Skin of body (tissue), 1 donor: ENCODE measurements at regions not wholly inside any gene's neighbourhood (a gene's known extent, or its start where the extent isn't known, plus 50 kb on each side); places are given as distances from the start of the nearest gene placed in this dataset.
A peak's percentile ranks its signal among the peaks of the same experiment; 100 is the strongest.

Experiments used
- DNase-seq: peaks from one replicate; lab custom pipeline; 2025; lab: John Stamatoyannopoulos, UW

GRCh38 chr2:198811198-198811597 lies 646.5 kb downstream of the SATB2 start:
- no peak for DNase-seq

DNA sequence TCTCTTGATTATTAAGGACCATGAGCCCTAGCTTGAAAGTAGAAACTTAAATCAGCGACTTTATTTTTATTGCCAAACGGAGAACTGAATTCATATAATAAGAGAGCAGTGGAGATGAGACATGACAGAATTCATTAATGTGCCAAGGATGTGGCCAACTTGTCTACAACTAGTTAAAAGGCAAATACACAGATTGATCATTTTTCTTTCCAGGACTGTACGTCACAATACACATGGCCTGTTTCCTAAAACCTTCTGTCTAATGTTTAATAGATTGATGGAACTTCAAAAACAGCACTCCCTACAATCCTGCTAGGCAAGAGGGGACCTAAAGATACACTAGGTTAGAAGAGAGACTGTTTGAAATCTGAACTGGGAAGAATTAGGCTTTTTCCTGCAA lies 647.8 kb downstream of the SATB2 start:
- no peak for DNase-seq

GRCh38 chr2:198807131-198807530 lies 650.6 kb downstream of the SATB2 start:
- no peak for DNase-seq

DNA sequence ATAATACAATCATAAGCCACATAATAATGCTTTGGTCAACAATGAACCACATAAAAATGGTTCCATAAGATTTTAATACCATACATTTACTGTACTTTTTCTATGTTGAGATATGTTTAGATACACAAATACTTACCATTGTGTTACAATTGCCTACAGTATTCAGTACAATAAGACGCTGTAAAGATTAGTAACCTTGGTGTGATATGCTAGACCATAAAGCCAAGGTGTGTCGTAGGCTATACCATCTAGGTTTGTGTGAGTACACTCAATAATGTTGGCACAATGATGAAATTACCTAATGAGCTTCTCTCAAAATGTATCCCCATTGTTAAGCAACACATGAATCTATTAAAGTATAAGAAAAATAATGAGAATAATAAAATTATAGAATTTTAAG lies 662.3 kb downstream of the SATB2 start:
- DNase-seq: no peak

- DNase-seq: no peak
These were observed 666.1 kb downstream of the SATB2 start for GRCh38 chr2:198791623-198792022.

GRCh38 chr2:198788676-198789075 lies 669.1 kb downstream of the SATB2 start:
- no peak for DNase-seq

GRCh38 chr2:198782734-198783133 lies 675.0 kb downstream of the SATB2 start:
- no peak for DNase-seq

DNA sequence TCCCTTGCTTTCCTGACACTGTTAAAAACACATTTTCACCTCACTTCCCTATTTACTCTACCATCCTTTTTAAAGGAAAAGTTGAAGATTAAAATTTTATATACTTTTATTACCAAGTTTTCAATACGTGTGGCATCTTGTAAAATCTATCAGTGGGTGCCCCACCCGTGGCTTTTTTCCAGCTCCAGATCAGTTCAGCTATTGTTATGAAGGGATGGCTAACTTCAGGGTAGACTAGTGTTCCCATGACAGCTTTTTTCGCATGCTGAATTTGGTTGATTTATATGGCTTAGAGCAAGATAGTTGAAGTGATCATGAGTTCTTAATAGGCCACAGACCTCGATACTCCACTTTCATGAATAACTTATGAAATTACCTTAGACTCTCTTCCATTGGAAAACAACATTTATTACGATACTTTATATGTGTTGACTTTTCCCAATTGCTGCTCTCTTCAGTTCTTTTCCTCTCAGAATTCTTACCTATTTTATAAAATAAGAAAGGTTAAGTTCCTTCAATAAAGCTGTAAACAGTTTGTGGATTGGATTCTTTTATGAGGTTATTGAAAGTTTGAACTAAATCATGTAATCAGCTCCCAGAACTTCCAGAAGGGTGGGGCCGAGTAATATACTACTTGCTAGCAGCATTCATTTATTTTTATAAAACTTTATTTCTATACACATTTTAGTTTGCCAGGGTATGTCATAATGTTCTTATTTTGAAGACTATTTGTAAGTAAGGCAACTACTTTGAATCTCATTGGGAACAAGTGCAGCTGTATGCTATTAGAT lies 680.9 kb downstream of the SATB2 start:
- no peak for DNase-seq

DNA sequence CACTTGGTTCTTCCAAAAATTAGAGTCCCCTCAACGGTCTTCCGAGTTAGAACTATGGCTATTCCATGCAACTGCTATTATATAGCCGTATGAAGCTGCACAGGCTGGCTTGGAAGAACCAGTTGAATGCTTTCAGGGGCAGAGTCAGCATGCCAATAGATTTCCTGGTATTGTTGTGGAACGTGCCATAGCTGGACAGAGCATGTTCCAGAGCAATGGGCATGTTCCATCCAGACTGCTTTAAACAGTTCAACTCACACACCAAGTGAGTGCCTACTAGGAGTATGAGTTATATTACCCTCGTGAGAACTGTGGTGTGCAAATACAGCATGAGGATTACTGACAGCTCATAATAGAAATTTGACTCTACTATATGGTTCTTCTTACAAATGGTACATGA lies 682.0 kb downstream of the SATB2 start:
- no peak for DNase-seq

- no peak for DNase-seq
These were observed 683.2 kb downstream of the SATB2 start for GRCh38 chr2:198774576-198774975.

DNA sequence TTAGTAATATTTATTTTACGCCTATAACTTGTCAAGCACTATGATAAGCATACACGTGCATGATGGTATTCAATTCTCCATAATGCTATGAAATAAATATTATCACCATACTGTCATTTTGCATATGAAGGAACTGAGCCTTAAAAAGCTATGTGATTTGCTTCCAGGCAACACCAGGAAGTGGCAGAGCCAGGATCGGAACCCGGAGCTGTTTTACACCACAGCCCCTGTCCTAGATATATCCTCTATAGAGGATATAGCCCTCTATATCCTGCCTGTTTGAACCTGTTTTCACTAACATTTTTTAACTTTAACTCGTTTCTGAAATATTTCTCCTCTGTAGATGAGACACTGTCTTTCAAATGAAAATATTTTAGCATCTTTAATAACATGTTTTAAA lies 690.0 kb downstream of the SATB2 start:
- no peak for DNase-seq

- DNase-seq: no peak
These were observed 693.9 kb downstream of the SATB2 start for GRCh38 chr2:198763793-198764192.

DNA sequence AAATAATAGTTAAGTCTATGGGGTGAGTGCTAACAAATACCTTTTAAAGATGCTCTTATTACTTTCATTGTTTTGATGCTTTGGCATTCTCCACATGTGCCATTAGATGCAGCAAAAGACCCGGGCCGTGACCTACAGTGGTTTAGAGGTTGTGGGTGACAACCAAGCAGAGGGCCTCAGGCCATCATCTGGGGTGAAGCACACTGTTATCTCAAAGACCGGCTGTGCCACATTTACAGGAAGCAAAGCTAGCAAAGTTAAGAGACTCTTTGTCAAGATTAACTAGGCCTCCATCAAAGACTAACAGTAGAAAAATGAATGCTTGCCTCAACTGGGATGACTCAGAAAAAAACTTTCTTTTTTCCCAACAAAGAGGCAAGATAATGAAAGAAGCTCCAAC lies 695.3 kb downstream of the SATB2 start:
- no peak for DNase-seq

- DNase-seq: no peak
These were observed 700.7 kb downstream of the SATB2 start for GRCh38 chr2:198757069-198757468.

GRCh38 chr2:198756166-198756565 lies 701.6 kb downstream of the SATB2 start:
- peak; percentile 80 for DNase-seq

DNA sequence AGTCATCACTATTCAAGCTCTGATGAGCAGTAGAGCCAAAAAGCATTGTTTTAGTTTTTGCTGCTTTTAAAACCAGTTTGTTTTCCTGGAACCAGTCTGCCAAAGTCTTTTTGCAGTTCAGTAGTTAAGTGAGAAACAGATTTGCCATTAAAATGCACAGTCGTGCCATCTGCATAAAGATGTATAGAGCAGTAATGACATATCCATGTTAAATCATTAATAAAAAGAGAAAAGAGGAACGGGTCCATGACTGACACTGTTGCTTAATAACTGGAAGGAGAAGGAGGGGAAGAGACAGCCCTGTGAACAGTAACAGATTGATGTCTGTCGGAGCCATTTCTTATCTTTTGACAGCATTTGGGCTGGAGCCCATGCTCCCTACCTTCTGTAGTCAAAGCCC lies 704.6 kb downstream of the SATB2 start:
- no peak for DNase-seq

GRCh38 chr2:198749364-198749763 lies 708.4 kb downstream of the SATB2 start:
- no peak for DNase-seq

DNA sequence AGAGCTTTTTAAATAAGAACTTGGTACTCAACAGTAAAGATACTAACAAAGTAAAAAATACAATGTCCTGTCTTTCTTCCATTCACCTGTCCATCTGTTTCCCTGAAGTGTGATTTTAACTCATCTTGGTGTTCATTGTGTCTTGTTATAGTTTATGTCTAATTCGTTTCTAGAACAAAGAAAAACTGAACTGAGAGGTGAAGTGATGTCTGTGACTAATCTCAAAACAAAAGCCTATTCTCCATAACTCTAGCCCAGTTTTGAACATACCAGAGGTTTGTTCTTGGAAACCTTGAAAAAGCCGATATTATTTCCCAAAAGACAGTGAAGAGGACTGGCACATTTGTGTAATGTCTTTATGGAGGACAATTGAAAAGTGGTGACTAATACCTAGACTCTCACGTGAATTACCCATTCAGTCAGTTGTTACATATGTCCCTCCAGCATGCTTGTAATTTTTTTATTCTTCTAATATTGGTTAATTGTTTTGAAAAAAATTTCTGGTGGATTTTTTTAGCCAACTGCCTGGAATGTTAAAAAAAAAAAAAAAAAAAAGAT lies 725.8 kb downstream of the SATB2 start:
- DNase-seq: no peak

DNA sequence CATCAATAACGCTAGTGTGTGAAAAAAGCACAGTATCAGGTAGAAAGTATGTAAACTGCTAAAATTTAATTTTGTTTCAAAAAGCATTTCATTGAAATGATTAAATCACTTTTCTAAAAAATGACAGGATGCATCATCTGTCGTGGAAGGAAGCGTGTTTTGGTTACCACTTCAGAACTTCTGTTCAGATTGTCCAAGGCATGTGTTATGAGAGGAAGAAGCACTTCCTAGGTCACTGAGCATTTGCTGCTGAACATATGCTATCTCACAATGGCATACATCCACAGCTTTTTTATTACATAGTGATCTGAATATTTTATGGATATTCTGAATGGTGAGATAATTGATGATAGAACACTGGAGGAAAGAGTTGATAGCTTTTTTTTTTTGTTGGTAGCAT lies 737.5 kb downstream of the SATB2 start:
- DNase-seq: no peak

- no peak for DNase-seq
These were observed 740.3 kb downstream of the SATB2 start for GRCh38 chr2:198717451-198717850.

DNA sequence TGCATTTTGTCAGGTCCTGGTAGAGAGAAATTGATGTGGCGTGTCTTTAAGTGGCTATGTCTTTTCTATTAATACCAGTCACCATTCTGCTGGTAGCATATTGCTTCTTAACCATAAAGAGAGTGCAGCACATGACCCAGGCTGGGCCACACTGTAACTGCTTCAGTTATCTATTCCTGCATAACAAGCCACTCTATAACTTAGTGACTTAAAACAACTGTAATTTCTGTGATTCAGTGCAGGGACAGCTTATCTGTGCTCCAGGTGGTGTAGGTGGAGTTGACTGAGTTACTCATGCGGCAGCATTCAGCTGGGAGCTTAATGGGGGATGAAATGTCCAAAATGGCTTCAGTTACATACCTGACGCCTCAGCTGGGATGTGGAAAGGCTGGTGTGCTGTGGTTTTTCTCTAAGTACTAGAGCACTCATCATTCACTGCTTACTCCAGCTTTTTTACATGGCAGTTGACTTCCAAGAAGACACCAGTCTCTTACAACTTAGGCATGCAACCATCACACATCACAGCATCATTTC lies 742.4 kb downstream of the SATB2 start:
- no peak for DNase-seq

DNA sequence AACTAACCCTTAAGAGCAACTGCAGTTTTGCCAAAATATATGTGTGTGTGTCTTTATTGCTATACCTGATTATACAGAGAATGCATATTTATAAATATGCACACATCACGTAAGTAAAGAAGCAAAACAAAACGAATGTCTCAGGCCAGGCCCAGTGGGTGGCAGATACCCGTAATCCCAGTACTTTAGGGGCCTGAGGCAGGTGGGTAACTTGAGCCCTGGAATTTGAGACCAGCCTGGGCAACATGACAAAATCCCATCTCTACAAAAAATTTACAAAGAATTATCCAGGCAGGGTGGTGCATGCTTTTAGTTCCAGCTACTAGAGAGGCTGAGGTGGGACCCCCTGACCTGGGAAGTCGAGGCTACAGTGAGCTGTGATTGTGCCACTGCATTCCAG lies 745.3 kb downstream of the SATB2 start:
- no peak for DNase-seq

GRCh38 chr2:198711484-198711883 lies 746.3 kb downstream of the SATB2 start:
- no peak for DNase-seq
